ENCODE measurements at regions not wholly inside any gene's neighbourhood (a gene's known extent, or its start where the extent isn't known, plus 50 kb on each side); places are given as distances from the start of the nearest gene placed in this dataset.

DNA sequence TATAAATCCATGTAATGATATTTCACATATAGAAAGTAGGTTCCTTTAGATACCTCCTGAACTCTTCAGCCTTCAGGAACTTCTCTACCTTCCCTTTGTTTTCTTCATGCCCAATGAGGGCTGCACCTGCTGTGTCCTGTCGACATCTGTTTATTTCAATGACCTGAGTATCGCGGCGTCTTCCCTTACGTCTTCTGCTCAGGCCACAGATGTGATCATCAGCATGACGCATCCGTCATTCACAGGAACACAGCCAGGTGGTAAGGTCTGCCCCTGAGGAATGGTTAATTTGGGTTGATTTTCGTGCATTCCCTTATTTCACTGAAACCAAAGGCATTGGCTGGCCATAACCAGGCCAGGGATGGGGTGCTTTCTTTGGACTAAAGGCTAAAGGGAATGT is 217.1 kb downstream of the MED10 start:
- DNase-seq, result no peak

DNA sequence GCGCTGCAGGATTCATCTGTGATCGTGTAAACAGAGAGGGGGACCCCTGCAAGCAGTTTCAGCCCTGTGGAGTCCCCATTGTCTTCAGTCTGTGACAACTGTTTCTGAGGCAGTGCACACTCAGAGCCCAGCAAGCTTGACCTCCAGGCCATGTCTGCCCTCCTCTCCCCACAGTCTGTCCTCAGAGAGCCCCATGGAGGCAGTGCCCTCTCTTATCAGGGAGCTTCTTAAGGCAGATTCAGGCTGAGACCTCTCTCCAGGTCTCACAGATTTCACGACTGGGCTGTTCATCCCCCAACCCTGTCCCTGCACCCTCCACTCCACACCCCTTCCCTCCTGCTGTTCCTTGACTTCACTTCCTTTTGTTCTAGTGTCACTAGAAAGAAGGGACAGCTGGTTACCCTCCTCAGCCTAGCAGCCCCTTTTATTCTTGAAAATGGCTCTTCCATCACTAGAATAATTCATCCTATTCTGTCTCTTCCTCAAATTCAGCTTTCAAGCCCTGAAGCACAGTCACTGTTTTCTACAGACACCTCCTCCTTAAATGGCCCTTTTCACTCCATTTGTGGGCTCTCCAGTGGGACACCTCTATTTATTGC is 218.4 kb downstream of the MED10 start:
- DNase-seq, result no peak

DNA sequence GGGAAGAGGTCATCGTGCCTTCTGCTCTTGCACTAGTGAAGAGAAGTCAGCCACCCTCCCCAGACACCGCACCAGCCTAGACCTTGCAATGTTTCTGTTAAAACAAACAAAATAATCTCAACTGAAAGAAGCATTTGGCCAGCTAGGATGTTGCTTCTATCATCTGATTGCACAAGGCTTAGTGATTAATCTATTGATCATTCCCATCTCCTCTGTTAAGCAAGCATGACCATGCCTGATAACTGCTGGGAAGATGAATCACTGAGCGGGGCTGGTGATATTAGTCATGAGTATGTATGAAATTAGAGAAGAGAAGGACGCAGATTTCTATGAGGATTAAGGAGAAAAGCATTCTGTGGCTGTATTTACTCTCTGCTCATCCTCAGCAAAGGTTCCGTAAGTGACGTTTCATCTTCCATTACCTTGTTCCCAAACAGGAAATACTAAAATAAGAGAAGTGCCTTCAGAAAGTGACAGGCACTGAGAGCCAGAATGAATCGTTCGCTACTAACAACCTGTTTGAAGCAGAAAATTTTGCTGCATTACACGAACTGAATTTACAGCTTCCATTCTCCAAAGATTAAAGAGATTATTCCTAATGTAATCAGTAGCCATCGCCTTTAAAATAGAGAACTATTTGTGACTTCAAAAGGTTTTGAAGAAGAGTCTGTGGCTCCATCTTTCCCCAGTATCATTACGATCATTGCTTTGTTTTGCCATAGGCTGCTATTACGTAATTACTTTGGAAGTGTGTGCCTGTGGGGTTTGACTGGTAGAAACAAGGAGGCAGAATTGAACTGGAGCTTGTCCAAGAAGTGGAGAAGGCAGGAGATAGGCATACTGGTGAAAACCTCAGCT is 219.1 kb downstream of the MED10 start:
- DNase-seq, result no peak

DNA sequence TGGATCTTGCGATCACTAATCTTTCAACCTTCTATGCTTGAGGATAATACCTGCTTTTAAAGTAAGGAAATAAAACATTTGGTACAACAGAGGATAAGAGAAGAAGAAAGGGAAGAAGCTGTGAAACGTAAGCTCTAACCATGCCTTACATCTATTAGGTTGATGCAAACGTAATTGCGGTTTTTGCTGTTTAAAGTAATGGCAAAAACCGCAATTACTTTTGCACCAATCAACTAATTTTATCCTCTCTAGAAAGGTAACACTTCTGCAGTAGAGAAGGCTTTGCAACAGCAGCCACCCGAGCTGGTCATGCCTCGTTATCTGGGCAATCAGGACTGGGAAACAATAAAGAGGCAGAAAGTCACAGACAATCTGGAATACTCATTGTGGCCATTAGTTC is 224.1 kb downstream of the MED10 start:
- no peak for DNase-seq

DNA sequence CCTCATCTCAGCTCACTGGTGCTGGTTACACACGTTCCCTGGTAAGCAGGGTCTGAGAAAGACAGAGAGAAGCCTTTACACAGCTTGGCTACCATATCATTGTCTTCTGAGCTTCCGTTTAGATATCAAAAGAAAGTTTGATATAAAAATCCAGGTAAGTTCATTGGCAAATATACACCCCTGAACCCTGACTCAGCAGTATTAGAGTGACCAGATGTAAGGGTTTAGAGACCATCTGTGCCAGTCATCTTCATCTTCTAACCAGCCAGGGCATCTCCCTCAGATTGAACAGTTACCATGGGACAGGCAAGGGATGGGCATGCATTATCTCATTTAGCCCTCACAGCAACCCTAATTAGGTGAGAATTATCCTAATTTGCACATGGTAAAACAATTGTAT is 232.1 kb downstream of the MED10 start:
- DNase-seq, result no peak

DNA sequence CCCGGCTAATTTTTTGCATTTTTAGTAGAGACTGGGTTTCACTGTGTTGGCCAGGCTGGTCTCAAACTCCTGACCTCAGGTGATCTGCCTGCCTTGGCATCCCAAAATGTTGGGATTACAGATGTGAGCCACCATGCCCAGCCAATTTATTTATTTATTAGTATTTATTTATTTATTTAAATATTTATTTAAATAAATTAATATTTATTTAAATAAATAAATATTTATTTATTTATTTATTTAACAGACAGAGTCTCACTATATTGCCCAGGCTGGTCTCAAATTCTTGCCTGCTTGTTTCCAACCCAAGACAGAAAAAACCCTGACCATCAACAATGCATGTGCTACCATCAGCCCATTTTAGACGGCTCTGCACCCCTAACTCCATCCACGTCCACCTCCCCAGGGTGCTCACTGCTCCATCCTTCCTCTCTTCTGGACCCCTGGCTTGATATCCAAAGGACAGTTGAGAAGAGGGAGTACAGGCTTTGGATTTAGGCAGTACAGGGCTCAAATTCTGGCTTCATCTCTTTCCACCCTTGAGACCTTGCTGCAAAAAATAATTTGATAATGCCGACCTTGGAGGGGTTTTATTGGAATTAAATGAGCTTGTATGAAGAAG is 232.6 kb downstream of the MED10 start:
- no peak for DNase-seq

DNA sequence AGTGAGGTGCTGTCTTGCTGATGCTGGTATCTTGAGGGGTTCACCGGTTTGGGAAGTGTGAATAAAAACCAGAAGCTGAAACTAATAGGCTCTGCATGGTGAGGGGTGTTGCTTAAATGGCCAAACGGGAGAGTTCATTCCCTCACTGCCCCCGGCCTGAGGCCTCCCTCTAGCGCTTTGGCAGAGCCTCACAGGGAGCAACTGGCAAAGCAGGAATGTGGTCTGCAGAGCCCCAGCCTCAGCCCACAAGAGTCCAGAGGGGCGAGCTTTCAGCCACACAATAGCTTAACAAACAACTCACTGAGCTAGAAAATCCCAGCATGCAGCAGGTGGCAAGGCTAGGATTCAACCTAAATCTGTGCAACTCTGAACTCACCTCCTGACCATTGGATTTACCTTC is 234.8 kb downstream of the MED10 start:
- no peak for DNase-seq

DNA sequence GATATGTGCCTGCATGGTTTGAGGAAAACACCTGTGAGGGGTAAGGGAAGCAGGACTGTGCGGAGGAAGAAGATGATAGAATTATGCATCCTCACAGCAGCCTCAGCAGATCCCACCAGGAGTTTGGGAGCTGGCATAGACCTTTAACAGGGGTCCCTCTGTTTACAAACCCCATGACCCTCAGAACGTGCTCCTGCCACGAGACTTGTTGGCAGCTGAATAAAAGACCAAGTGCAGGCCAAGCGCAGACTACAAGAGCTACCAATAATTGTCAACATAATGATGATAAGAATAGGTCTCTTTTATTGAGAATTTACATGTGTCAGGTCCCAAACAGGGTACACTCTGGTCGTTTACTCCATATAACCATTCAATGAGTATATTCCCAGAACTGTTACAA is 236.0 kb downstream of the MED10 start:
- no peak for DNase-seq

DNA sequence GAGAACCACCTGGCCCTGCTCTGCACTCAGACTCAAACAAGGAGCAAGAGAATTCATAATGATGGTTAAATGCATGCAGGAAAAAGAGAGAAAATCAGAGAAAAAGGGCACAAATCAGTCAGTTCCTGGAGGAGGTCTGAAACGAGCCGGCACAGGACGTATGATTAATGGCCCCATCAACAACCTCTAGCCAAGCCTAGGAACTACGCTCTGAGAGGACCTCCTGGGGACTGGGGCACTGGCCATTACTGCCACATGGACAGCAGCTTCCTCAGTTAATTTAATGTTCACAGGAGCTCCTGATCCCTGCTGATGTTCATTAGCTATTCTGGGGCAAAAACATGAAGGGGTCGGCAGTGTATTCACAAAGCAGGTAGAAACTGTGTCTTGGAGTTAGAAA is 238.1 kb downstream of the MED10 start:
- no peak for DNase-seq

DNA sequence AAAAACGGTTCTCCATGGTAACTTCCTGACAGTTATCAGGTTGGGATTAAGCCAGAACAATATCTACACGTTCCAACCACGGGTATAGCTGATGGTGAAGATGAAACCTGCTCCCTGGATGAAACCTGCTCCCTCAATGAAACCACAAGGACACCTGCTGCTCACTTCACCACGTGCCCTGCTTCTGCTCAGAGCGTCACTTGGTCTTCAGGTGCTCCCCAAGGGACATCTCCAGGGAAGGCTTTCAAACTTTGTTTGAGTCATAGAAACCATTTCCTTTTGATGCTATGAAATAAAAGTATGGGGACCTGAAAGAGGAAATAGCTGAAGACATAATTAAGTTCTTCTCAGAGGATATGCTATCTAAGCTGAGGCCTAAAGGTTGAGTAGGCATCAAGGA is 242.4 kb downstream of the MED10 start:
- no peak for DNase-seq

DNA sequence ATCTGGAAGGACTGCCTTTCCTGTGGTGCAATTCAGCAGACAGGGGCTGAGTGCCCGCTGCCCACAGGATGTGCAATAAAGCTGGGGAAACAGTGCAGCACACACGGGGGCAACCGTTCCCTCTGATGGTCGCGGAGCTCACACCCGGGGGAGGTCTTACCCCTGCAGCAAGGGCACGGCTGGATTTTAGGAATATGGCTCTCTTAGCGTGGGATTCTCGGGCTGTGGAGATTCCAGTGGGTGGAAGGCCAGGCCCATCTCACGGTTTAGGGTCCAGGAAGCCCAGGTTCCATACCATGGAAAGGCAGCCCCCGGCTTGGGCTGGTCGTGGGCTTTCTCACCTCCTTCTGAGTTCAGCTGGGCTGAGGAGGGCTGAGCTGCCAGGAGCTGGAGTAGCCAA is 244.1 kb downstream of the MED10 start:
- no peak for DNase-seq

DNA sequence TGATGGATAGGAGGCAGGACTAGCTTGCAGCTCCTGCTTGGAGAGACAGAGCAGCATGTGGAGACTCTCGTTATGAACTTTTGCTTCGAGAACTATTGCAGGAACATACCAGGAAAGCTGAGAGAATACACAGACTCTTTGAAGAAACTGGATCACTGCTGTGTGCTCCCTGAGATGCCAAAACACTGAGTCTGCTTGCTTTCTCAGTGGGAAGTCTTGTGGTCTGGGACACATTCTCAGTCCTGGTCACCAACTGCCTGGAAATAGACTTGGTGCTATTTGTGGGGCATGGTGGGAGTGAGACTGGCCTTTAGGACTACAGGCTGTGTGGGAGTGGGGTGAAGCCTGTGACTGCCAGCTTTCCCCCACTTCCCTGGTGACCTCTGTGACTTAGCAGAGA is 252.6 kb downstream of the MED10 start:
- no peak for DNase-seq

DNA sequence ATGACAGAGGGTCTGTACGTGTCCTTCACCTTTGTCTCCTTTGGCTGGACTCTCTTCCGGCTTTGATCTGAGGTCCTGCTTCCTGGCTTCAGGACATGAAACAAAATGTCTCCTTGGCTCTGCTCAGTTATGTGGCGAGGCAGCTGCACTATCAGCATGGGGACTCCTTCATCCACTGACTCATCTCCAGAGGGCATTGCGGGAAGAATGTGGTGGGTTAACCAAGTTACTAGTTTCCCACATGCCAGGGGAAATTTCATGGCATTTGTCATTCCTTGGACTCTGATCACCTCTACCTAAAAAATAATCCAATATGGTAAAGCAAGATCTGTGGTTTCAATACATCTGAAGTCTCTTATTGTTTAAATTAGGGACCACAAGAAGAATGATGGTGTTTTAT is 259.7 kb downstream of the MED10 start:
- DNase-seq, result no peak

DNA sequence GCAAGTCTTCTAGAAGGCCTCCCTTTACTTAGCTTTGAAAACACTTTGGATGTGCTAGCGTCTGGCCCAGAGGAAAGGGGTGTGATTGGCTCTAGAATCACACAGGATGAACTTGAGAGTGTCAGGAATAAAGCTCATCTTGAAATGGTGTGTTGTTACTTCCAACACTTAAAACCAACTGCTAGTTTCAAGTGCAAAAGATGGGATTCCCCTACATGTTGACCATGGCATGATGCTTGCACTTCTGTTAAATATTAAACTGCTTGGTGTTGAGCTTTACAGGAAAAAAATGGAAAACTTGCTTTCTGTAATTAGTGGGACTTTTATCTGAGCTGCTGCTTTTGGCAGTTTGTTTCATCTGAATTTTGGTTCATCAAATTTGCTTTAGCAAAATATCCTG is 261.1 kb downstream of the MED10 start:
- DNase-seq, result no peak

DNA sequence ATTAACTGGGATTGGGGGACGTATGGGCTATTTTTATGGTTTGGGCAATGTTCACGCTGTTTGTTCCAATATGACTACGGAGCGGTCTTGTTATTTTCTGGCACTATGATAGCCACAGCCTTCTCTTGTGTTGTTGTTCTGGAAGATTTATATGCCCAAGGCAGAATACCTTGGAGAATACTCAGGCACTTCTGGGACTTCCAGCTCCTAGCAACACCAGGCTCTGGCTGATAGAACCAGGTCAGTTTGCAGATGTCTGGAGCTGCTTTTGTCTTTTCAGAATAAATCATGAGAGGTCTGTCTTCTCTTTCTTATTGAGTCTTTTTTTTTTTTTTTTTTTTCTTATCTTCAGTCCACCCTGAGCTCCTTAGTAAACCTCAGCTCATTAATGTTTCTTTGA is 262.5 kb downstream of the MED10 start:
- no peak for DNase-seq

DNA sequence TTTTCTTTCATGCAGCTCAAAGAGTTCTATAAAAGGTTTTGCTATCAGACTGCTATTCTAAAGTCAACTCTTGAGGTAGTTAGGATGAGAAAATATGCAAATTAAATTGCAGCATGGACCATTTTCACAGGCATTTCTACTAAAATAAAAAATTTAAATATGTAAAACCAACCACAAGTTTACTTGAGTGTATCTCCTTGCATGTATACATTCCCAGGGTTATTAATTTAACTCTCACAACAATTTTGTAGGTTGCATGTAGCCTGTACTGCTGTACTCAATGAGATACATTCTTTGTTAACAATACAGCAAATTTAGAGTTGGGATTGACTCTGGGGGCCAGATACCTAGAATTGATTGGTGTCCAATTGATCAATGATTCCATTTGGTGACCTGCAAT is 265.8 kb downstream of the MED10 start:
- DNase-seq, result no peak

DNA sequence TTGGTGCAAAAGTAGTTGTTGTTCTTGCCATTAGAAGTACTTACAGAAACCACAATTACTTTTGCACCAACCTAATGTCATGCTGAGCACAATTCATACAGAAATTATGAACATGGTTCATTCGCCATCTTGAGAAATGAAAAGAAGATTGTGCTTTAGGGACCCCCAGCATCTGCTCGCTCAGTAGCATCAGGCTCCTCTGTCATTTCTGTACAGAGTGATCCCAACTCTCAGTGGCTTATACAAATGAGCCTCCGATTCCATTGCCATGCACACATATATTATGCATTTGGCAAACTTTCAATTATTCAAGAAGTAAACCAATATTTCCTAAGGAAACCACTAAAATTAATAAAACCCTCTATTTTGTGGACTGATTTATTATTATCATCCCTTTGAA is 266.2 kb downstream of the MED10 start:
- no peak for DNase-seq

DNA sequence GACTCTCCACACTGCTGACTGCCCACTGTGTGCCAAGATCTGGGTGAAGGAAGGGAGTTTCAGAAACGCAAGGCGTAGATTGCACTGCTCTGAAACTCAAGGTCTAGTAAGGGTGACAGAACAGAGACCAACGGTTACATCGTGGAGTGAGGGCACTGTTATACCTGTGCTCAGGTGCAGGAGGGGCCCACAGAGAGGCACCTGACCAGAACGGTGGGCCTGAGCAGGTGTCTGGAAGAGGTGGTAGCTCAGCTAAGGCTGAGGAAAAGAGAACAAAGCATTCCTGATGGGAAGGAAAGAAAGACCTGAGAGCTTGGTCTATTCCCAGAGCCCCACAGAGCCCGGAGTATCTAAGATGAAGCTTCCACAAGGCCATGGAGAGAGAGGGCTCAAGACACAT is 267.2 kb downstream of the MED10 start:
- no peak for DNase-seq

DNA sequence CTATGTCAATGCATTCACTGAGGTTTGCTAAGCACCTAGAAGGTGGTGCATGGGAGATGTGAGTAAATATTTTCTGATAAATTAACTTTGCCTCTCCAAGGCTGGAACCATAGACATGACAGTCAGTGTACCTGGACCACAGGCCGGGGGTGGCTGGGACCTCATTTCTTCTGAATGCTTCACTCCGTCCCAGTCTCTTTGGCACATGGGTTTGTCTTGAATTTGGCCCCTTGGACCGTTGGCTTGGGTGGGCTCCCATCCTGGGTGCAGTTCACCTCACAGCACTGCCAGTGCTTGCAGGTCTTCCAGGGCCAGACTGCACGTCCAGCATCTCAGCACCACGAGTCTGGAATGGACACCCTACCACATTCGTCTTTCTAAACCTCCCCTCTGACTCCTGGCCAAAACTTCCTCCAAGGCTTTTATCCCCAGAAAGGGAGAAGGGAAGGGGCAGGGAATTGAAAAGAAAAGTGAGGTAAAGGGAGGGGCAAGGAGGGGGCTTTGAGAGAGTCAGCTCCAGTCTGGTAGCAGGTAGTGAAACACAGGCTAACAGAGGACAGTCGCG is 267.8 kb downstream of the MED10 start:
- DNase-seq, result no peak

DNA sequence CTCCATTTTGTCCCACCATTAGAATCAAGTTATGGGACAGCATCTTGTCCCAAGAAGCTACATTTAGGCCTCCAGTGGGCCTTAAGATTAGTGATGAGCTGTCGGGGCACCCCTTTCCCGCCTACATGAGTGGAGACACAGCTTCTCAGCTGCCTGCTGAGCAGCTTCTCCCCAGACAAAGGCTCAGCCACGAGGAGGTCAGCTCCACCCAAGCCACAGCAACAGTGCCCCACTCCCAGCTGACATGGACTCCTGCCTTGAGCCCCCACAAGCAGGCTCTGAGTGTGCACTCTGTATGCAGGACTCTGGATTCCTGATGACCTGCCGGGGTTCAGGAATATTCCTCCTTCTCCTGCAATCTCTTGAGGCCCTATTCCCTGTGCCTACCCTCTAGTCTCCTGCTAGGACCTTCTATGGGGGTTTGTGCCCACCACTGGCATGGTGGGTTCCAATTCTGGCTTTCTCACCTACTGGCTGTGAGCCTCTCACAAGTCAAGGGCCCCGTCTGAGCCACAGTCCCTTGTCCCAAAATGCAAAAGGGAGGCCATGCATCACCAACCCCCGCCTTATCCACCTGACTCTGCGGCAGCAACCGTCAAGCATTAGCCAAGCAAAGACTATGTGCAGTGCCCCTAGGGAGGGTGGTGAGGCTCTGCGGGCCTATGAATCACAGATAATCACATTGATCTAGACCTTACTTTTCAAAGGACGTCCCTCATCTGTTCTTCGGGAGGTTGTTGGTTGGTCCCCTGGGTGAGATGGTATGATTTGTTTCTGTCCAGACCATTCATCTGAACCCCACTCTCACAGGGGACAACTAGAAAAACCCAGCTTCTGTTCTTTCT is 269.1 kb downstream of the MED10 start:
- DNase-seq, result no peak

DNA sequence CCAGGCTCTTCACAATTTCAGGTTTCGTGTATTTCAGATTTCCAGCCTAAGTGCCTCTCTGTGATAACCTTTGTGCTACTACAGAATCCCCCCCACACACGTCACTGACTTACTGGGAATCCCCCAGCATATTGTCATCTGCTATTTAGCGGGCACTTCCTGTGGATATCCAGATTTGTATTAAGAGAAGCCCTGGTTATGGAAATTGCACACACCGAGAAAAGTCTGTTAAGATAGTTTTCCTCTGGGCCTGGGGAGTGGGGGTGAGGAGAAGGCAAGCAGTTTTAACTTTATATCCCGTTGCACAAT is 269.9 kb downstream of the MED10 start:
- no peak for DNase-seq

DNA sequence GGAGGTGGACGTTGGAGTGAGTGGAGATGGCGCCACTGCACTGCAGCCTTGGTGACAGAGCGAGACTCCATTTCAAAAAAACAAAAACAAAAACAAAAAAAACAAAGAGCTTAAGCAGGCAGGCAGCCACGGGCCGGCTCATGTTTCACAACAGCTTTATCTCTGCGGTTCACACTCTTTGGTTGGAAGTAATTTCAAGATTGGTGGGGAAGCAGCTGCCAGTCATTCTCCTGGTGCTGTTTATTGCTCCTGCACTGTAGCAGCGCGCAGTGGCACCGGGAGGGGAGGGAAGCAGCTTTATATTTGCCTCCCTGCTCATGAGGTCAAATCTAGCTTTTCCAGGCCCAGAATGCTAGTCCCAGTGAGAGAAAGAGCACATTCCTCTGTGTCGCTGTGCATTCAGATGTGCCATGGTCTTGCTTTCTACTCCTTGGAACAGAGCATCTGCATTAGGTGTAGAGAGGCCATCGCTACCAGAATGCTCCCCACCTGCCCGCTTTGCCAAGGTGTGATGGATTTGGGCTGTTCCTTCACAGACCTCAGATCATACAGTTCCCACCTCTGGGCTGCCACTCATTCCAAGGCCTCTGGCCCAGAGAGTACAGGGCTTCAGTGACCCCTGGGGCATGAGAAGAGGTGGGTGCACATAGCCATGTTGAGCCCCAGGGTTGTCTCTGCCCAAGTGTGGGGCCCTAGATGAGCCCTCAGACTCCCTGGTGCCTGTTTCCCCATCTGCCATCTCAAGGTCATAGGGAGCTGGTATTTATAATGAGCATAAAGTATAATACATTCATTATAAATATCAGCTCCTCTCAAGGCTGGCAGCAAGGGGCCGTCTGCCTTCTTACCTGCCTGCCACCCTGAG is 270.4 kb downstream of the MED10 start:
- DNase-seq, result no peak
